GM18511 (cell line): ENCODE measurements at regions not wholly inside any gene's neighbourhood (a gene's known extent, or its start where the extent isn't known, plus 50 kb on each side); places are given as distances from the start of the nearest gene placed in this dataset.

Experiments
- ATAC-seq: cut with Tn5 transposase; IDR thresholded peaks from one replicate; pipeline ENCODE4 v1.9.1; 2021; ENCODE audit warnings: mild to moderate bottlenecking, moderate library complexity; ENCODE audit not compliant: unreplicated experiment

DNA sequence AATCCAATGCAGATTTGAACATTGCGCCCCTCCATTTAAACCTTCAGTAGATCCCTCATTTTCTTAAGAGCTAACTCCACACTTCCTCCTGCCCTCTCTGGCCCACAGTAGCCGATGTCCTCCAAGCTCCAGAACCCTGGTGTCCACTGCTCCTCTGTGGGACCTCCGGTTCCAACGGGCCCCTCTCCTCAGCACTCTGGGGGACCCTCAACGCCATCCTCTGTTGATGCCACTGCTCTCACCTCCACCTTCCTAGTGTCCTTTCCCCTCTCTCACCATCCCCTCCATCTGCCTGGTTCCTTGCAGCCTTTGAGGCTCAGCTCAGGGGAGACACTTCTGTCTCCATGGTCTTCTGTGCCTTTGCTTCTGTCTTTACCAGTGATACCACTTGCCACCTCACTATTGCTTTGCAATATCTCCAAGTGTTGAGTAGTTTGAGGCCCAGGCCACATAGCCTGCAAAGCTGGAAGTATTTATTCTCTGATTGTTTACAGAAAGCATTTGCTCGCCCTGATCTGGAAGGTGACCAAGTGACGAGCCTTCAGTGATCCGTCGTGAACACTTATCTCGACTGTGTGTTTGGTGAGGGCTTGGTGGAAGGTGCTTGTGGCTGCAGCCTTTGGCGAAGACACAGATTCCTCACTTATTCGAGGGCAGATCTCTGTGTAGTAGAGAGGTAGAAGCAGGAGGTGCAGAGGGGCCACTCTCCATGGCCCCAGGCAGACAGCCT lies 104.8 kb upstream of the SHH start:
- ATAC-seq: no peak

- no peak for ATAC-seq
Observed at GRCh38 chr7:155914341-155914740, 102.1 kb upstream of the SHH start.

GRCh38 chr7:155913719-155914118 lies 101.5 kb upstream of the SHH start:
- ATAC-seq: no peak

DNA sequence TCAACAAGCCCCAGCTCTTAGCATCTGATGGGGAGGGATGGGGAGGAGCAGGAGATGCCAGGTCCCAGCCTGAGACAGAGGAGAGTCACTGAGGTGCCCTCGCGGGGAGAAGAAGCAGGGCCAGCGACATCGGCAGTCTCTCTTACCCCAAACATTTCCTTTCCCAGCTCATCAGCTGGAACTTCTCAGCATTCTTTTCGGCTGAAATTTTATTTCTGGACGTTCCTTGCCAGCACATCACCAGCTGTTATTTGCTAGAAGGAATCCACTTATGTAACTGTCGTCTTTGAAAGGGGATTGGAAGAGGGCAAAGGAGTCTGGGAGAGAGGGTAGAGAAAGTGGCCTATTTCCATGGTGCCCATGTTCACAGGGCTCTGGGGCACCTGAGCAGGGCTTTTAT lies 101.0 kb upstream of the SHH start:
- ATAC-seq: no peak

- no peak for ATAC-seq
Observed at GRCh38 chr7:155911471-155912105, 99.3 kb upstream of the SHH start.

DNA sequence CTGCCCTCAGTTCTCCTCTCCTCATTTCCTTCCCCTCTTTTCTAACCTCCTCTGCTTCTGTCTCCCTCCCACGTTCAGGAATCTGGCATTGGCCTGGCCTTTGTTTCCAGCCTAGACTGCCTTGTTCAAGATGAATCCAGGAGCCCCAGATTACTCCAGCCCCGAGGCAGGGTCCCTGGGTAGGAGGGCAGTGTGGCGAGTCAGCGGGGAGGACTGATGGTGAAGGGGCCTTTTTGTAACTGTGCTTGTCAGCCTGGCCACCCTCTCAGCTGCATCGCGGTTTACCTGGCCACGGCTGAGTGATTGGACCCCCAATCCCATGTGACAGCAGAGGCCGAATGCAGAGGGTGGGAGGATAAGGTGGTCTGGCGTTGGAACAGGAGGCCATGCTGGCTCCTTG lies 96.1 kb upstream of the SHH start:
- ATAC-seq: no peak

- ATAC-seq: no peak
Observed at GRCh38 chr7:155907450-155908200, 95.4 kb upstream of the SHH start.

DNA sequence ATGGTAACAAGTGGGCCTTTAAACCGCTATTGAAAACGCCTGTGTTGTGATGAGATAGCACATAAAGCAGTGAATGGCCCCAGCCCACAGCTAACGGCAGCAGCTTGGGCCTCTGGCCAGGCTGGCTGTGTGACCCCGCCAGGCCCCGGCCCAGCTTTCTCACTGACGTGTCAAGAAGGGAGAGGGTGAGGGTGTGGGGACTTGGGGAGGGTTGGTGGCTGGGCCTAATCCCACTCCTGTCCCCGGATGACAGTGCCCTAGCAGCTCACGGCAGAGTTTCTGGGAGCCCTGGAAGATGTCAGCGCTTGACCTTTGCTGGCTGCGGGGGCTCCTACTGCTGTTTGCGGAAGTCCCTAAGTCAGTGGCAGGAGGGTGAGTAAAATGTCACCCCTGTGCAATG lies 88.9 kb upstream of the SHH start:
- ATAC-seq: no peak

GRCh38 chr7:155899596-155899995 lies 87.3 kb upstream of the SHH start:
- ATAC-seq: no peak

DNA sequence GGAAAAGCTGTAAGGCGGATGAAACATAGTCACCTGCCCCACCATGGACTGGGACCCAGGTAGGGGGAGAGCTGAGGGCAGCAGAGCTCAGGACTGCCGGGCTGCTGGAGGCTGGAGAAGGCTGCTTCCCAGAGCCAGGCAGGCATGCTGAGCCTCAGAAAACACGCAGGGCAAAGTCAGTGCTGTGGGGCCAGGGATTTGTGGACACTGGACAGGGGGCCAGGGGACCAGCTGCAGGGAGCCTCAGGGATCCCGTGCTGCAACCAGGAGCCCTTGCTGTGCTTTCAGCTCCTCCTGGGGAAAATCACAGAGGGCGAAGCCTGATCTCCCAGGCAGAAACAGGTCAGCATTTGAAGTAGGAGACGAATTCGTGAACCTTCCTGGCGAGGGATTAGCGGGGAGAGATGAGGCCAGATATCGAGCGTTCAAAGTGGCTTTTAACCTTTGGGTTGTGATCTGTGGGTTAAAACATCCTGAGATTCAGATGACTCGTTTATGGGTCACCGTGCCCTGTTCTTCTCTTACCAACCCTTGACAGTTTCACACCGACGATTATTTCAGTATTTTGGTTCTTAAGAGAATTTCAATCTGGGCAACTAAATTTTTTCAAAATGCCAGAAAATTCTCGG lies 85.6 kb upstream of the SHH start:
- no peak for ATAC-seq

GRCh38 chr7:155896531-155897263 lies 84.4 kb upstream of the SHH start:
- ATAC-seq: no peak

GRCh38 chr7:155893664-155894063 lies 81.4 kb upstream of the SHH start:
- no peak for ATAC-seq

DNA sequence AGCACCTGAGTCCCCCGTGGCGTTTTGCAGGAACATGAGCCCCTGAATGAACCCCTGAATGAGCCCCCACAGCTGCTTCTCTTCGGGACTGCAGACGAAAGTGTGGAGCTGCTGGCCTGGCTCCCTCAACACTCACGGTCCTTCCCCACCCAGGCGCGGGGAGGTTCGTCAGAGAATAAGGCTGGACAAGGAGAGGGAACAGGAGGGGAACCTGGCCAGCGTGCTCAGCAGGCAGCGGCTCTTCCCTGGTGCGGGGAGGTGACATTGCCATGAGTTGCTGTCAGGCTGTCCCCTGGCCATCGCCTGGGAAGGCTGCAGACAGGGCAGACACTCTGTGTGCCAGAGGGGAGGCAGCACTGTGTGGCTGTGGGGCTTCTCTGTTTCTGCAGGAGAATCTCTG lies 80.9 kb upstream of the SHH start:
- no peak for ATAC-seq

DNA sequence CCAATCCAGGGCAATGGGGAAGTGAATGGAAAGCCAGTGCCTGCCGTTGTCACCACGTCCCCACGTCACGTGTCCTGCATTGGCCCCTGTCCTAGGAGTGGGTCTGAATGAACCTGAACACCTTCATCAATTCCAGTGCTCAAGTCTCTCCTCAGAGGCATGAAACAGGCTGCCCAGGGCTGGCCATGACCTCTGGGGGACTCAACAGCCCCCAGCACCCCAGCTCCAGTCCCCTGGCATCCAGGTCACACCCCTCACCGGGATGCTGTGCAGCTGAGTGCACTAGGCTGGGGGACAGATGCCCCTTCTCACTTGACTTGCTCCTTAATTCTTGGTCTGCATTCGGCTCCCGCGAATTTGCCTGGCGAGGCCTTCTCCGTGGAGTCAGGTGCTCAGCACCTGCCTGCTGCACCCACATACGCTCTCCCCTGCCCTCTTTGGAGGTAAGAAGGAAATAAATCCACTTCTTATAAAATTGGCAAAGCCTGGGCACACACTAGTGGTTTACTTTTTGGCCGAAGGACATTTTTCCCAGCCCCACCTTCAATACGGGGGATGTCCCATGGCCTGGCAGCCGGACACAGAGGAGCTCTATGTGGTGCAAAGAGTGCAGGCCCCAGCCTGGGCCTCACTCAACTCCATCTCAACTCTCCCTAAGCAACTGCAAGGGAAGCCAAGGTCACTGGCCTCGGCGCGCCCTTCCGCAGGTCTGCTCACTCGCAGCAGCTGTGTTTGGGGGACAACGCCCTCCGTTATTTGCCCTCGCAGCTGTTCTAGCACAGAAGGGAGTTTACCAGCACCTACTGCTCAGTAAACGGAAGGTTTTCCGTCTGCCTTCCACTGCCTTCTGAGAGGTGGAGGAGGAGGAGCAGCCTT lies 77.6 kb upstream of the SHH start:
- ATAC-seq: no peak

DNA sequence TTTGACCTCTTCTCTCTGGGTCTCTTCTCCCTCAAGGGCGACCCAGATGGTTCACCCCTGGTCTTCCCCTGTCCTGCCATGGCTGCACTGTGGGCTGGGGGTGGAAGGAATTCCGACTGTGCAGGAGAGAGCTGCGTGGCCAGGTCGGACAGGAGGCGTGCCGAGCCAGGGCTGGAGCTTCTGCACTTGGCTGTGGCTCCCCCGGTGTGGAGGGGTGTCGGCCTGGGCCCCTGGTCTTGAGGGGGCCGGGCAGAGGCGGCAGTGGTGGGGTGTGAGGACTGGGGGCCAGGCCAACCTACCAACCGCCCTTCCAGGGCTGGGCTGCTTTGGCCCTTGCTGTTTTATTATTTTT lies 74.9 kb upstream of the SHH start:
- ATAC-seq: no peak

- no peak for ATAC-seq
Observed at GRCh38 chr7:155886391-155887173, 74.3 kb upstream of the SHH start.

GRCh38 chr7:155885167-155886155 lies 73.2 kb upstream of the SHH start:
- ATAC-seq: no peak
